ENCODE measurements at regions not wholly inside any gene's neighbourhood (a gene's known extent, or its start where the extent isn't known, plus 50 kb on each side); places are given as distances from the start of the nearest gene placed in this dataset.

DNA sequence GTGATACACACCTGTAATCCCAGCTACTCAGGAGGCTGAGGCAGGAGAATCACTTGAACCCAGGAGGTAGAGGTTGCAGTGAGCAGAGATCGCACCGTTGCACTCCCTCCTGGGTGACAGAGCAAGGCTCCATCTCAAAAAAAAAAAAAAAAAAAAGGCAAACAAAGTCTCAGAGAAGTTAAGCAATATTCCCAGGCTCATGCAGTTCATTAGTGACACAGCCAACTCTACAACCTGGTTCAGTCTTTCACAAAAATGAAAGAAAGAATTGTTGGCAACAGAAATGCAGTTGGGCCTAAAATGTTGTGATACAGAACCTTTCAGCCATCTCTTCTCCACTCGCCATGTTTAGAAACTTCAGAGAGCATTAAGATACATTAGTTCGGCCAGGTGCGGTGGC, 242.1 kb downstream of the LTN1 start:
- no peak for TF ChIP-seq NR1H2 (CRISPR knock-in tag; IDR thresholded peaks at IDR 0.05)
- TF ChIP-seq, protein P1, sequence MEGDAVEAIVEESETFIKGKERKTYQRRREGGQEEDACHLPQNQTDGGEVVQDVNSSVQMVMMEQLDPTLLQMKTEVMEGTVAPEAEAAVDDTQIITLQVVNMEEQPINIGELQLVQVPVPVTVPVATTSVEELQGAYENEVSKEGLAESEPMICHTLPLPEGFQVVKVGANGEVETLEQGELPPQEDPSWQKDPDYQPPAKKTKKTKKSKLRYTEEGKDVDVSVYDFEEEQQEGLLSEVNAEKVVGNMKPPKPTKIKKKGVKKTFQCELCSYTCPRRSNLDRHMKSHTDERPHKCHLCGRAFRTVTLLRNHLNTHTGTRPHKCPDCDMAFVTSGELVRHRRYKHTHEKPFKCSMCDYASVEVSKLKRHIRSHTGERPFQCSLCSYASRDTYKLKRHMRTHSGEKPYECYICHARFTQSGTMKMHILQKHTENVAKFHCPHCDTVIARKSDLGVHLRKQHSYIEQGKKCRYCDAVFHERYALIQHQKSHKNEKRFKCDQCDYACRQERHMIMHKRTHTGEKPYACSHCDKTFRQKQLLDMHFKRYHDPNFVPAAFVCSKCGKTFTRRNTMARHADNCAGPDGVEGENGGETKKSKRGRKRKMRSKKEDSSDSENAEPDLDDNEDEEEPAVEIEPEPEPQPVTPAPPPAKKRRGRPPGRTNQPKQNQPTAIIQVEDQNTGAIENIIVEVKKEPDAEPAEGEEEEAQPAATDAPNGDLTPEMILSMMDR (IDR thresholded peaks at IDR 0.05): no peak
- TF ChIP-seq NFYB (CRISPR knock-in tag; conservative IDR thresholded peaks at IDR 0.05; ENCODE audit: low read depth): no peak
- no peak for TF ChIP-seq KAT7 (CRISPR knock-in tag; IDR thresholded peaks at IDR 0.05; ENCODE audit: borderline replicate concordance)
- TF ChIP-seq, protein P2, sequence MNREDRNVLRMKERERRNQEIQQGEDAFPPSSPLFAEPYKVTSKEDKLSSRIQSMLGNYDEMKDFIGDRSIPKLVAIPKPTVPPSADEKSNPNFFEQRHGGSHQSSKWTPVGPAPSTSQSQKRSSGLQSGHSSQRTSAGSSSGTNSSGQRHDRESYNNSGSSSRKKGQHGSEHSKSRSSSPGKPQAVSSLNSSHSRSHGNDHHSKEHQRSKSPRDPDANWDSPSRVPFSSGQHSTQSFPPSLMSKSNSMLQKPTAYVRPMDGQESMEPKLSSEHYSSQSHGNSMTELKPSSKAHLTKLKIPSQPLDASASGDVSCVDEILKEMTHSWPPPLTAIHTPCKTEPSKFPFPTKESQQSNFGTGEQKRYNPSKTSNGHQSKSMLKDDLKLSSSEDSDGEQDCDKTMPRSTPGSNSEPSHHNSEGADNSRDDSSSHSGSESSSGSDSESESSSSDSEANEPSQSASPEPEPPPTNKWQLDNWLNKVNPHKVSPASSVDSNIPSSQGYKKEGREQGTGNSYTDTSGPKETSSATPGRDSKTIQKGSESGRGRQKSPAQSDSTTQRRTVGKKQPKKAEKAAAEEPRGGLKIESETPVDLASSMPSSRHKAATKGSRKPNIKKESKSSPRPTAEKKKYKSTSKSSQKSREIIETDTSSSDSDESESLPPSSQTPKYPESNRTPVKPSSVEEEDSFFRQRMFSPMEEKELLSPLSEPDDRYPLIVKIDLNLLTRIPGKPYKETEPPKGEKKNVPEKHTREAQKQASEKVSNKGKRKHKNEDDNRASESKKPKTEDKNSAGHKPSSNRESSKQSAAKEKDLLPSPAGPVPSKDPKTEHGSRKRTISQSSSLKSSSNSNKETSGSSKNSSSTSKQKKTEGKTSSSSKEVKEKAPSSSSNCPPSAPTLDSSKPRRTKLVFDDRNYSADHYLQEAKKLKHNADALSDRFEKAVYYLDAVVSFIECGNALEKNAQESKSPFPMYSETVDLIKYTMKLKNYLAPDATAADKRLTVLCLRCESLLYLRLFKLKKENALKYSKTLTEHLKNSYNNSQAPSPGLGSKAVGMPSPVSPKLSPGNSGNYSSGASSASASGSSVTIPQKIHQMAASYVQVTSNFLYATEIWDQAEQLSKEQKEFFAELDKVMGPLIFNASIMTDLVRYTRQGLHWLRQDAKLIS (CRISPR knock-in tag; IDR thresholded peaks at IDR 0.05; ENCODE audit: borderline replicate concordance): no peak
- TF ChIP-seq, protein P3, sequence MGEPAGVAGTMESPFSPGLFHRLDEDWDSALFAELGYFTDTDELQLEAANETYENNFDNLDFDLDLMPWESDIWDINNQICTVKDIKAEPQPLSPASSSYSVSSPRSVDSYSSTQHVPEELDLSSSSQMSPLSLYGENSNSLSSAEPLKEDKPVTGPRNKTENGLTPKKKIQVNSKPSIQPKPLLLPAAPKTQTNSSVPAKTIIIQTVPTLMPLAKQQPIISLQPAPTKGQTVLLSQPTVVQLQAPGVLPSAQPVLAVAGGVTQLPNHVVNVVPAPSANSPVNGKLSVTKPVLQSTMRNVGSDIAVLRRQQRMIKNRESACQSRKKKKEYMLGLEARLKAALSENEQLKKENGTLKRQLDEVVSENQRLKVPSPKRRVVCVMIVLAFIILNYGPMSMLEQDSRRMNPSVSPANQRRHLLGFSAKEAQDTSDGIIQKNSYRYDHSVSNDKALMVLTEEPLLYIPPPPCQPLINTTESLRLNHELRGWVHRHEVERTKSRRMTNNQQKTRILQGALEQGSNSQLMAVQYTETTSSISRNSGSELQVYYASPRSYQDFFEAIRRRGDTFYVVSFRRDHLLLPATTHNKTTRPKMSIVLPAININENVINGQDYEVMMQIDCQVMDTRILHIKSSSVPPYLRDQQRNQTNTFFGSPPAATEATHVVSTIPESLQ (CRISPR knock-in tag; IDR thresholded peaks at IDR 0.05): no peak
- TF ChIP-seq CREB1 (CRISPR knock-in tag; IDR thresholded peaks at IDR 0.05): no peak
